GM19025 (cell line): ENCODE measurements at regions not wholly inside any gene's neighbourhood (a gene's known extent, or its start where the extent isn't known, plus 50 kb on each side); places are given as distances from the start of the nearest gene placed in this dataset.
"Not testable (repeated sequence)": the region's sequence is repeated elsewhere in the genome, so short reads cannot be mapped to it uniquely, and the experiment has no call there.

Experiments used
- ATAC-seq: cut with Tn5 transposase; IDR thresholded peaks from one replicate; pipeline ENCODE4 v1.9.1; 2021; ENCODE audit warnings: mild to moderate bottlenecking, low read depth, moderate library complexity; ENCODE audit not compliant: unreplicated experiment

DNA sequence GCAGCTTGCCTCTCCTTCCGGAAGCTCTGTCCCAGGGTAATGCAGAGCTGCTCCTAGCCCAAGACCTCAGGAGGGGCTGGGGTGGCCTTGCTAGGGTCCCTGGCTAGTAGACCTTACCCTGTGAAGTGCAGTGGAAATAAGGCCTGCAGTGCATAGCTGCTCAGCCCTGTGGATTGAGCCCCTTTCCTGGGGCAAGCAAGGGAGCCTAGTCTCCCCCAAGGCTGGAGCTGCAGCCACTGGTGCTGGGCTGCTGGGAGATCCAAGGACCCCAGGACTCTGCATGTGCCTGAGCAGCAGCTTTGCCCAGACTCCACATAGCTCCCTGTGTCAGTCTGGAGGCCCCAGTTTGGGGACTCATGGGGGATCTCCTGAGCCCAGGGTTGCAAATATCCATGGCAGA lies 57.9 kb downstream of the FANCF start:
- no peak for ATAC-seq

DNA sequence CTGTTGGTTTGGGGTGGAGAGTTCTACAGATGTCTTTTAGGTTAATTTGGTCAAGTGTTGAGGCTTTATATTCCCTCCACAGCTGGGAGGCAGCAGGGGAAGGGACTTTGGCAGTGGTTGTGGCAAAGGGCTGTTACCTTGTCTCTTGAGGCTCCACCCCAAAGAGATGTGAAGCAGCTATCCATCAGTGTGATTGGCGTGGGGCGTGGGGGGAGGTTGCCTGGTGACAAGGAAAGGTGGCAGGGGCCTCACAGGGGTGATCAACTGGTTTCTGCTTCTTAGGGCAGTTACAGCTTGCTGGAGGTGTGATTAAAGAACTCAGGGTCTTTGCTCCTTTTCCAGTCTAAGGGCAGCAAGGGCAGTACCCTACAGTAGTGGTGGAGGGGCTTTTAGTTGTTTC lies 59.3 kb downstream of the FANCF start:
- ATAC-seq: no peak

DNA sequence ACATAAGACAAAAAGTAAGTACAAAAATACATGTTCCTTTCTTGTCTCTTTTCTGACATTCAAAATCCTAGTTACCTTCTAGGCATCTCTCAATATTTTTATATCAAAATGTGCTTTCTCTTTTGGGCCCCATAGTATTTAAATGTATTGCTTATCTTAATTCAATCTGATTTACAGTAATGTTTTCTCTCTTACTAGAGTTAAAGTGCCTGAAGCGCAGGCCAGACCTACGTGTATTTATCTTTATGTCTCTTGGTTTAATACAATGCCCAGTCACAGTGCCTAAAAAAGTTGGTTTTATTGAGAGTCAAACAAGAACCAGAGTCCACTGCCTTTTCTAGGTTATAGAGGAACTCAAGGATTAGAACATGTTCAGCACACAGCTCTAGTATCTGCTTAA lies 64.3 kb downstream of the FANCF start:
- ATAC-seq: no peak

DNA sequence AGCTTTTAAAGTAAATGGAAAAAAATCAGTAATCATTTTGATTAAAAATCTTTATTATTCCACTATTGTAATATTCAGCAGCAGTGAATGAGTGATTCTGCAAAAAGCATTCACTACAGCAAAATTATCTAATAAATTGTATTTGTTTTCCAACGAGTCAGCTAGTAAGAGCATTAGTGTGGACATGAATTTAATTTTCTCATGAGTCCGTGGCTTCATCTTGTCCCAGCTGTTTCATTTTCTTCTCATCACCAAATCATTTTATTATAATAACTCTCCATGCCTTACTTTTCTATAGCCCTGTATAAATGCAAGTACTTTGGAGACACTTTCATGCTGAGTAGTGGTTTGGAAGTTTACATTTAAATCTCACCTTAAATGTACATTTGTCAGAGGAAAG lies 66.2 kb downstream of the FANCF start:
- ATAC-seq: no peak

DNA sequence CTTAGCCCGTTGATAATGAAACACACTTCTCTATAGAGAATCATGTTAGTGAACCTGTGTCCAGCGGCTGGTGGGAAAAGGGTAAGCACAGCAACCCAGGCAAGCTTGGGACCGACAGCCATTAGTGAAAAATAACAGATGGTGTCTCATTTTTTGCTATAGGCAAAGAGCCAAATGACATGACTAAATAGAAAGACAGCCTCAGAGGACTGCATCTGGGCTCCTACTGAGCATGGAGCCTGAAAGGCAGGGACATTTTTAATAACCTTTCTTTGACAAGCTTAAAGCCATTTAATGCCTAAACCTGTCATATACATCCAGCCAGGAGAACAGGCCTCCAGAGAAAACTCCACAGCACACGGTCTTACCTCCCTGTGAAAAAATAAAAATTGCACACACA lies 67.0 kb downstream of the FANCF start:
- no peak for ATAC-seq

DNA sequence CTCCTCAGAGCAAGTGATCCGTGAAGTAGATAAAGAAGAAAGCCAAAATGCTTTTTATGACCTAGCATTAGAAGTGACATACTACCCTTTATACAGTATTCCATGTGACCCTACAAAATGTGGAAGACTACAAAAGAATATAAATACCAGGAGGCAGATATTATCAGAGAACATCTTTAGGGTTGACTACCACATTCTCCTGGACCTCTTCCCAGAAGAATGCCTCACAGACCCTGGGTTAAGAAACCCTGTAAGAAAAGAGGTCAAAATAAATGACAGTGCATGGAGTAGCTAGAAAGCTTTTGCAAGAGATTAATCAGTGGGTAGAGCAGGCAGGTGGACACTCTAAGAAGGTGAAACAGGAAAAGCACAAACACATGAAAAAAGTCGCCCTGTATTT lies 69.2 kb downstream of the FANCF start:
- no peak for ATAC-seq

DNA sequence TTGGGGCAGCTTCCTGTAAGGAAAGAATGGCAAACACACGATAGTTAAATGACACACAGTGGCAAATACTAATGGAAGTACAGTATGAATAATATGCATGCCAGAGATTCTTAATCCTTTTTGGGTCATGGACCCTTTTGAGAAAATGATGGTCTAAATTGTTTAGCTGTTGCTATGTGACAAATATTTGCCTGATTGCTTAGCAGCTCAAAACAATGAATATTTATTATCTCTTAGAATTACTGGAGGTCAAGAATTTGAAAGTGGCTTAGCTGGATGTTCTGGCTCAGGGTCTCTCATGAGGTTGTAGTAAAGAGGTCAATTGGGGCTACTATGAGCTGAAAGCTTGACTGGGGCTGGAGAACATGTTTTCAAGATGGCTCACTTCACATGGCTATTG lies 69.7 kb downstream of the FANCF start:
- no peak for ATAC-seq

DNA sequence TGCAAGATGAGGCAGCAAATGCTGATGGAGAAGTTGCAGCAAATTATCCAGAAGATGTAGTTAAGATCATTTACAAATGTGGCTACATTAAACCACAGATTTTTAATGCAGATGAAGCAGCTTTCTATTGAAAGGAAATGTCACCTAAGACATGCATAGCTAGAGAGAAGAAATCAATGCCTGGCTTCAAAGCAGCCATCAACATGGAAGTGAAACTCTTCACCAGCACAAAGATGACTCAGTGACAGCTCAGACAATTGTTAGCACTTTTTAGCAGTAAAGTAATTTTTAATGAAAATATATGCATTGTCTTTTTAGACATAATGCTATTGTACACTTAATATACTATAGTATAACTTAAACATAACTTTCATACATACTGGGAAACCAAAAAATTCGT lies 71.4 kb downstream of the FANCF start:
- peak; percentile 72 for ATAC-seq

DNA sequence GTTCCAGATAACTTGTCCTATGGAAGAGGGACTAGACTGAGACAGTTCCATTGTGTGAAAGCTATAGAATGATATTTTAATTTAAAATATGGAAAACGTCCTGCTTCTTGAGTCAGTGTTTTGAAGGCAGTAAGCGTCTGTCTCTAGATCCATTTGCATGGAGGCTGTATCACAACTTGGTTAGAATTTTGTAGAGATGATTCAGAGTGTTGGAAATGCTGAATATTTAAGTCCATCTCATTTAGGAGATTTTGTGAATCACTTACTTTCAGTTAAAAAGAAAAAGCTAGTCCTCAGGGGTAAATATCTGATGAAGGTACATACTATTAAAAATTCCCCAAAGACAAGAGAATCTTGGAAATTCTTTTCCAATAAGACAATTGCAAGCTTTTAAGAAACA lies 72.7 kb downstream of the FANCF start:
- ATAC-seq: no peak

DNA sequence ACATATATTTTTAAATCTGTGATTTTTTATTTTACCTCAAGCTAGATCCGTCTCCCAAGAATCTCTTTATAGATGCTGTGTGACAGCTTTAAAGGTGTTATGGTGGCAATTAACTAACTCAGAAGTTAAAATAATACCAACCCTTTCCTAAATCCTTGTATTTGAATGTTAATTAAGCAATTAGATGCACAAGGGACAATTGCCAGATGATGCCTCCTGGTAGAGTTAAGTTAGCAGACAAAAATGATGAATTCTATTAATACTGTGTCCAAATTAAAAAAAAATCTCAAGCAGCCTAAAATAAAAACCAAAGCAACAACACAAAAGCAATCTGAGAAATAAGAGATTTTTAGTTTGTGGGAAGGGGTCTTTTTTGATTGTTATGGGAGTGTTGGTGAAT lies 78.9 kb downstream of the FANCF start:
- no peak for ATAC-seq

DNA sequence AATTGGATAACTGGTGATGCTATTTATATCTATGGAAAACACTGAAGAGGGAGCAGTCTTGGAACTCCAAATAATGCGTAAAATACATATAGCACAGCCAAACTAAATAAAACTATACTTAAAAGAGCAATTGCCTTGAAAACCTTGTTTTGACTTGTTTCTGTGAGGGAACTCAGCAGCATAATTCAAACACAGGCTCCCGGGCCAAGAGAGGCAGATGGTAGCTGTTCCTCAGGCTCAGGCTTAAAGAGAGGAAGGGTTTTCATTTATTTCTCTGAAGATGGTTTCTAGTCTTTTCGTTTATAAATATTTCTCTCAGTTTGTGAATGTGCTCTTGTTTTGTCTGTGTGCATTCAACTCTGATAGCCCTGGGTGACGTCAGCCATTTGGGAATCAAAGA lies 82.4 kb downstream of the FANCF start:
- ATAC-seq: no peak

DNA sequence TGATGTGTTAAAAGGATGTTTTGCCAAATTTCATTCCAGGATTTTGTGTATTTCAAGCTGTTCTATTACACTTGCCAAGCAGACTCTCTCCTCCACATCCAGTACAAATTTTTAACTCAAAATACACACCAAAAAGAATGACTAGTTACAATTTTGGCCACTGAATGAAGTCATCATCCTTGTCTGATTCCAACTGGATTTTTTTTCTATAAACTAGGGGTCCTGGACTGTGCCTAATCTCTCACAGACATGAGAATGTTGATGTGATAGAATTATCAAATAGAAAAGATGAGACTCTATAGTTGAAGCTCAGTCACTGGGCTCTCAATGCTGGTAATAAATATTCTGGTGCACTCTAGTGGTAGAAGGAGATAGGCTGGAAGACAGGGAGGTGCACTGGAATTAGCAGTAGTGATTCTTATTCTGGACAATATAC lies 85.8 kb downstream of the FANCF start:
- no peak for ATAC-seq

DNA sequence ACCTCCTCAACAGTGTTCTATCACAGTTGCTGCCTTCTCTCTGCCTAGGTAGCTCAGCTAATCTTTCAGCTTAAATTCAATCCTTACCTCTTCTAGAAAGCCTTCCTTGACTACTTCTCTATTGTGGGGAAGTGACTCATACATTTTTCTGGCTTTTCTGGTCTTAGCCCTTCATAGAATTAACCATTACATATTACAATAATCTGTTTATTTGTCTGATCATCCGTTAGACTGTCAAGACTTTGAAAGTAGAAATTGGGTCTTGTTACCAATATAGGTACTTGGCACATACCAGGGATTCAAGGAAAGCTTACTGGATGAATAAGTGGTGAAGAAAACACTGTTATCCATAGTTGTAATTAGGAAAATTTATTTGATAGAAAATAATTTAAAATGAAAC lies 89.6 kb downstream of the FANCF start:
- no peak for ATAC-seq

DNA sequence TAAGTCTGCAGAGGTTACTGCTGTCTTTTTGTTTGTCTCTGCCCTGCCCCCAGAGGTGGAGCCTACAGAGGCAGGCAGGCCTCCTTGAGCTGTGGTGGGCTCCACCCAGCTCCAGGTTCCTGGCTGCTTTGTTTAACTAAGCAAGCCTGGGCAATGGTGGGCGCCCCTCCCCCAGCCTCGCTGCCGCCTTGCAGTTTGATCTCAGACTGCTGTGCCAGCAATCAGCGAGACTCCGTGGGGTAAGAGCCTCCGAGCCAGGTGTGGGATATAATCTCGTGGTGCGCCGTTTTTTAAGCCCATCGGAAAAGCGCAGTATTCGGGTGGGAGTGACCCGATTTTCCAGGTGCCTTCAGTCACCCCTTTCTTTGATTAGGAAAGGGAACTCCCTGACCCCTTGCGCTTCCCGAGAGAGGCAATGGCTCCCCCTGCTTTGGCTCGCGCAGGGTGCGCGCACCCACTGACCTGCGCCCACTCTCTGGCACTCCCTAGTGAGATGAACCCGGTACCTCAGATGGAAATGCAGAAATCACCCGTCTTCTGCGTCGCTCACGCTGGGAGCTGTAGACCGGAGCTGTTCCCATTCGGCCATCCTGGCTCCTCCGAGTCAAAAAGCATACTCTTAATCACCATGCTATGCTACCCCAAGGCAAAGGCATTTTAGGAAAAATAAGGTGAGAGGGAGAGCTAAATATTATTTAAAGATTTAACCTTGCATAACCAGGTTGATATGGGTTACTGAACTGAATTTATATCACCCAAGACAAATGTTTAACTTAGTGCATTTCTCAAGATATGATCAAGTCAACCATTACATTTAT lies 96.8 kb downstream of the FANCF start:
- ATAC-seq: not testable (repeated sequence)

DNA sequence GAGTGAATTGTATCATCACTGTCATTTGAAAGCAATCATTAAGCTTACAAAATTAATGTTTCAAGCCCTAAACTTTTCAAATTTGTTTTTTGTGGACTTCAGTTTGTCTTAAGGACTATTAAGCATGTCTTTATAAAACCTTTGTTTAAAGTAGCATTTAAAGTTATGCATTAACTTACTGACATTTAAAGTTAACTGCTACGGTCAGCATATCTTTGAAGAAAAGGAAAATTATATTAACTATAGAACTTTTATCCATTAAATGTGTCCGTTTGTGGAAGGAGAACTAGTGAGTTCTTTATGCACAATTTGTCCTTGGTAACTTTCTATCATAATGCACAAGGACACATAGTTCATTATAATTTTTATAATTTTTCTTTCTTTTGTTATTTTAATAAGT lies 103.4 kb downstream of the FANCF start:
- ATAC-seq: no peak

DNA sequence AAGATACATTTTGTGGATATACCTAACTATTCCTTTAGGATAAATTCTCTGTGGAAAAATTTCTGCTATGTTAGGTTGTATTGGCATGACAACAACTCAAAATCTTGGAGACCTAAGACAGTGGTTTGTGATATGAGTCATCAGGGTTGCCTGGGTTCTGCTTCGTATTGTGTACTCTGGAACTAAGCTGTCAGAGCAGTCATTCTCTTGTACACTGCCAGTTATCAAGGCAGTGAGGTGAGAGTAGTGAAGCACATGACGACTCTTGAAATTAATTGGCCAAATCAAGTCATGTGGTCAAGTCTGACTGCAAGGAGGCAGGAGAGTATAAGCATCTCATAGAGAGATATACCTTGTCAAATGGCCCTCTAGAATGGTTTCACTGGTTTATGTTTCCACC lies 104.4 kb downstream of the FANCF start:
- no peak for ATAC-seq

DNA sequence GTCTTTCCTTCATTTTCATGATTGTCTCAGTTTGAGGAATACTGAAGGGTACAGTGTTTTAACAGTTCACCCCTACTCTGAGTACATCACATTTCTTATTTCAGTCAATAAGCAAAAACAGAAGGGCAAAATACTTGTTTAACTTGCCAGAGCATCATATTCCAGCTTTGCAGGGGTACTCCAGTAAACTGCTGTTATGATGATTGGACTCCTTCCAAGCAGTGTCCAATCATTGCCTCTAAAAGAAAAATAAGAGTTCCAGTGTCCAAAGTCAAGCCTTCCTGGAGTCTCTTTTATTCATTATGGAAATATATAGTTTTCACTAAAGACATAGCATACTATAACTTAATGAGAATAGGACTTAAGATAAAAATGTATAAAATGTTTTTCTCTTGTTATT lies 105.1 kb downstream of the FANCF start:
- no peak for ATAC-seq

DNA sequence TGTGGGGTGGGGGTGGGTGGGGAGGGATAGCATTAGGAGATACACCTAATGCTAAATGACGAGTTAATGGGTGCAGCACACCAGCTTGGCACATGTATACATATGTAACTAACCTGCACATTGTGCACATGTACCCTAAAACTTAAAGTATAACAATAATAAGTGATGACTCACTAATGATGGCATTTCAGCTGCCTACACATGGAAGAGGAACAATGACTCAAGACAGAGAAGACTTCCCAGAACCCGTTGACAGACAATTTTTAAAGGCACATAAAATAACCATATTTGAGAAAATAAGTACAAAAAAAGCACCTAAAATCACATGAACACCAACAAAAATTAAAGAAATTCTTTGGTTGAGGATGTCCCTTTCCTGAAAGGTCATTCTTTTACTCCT lies 107.3 kb downstream of the FANCF start:
- ATAC-seq: not testable (repeated sequence)

DNA sequence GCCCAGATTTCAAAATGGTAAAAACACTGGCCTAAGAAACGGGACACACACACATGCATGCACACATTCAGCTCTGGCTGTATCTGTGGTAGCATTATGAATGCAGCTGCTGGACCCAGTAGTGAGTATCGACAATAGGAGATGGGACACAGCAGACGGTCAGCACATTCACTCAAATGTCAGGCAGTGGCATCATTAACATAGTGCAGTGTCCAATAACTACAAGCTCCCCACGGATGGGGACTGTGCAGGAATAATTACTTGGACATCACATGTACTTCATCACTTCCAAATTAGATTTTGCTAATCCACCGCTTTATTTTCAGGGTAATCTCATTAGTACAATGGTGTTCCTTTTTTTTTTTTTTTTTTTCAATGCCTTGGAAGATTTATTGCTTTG lies 109.5 kb downstream of the FANCF start:
- ATAC-seq: no peak

DNA sequence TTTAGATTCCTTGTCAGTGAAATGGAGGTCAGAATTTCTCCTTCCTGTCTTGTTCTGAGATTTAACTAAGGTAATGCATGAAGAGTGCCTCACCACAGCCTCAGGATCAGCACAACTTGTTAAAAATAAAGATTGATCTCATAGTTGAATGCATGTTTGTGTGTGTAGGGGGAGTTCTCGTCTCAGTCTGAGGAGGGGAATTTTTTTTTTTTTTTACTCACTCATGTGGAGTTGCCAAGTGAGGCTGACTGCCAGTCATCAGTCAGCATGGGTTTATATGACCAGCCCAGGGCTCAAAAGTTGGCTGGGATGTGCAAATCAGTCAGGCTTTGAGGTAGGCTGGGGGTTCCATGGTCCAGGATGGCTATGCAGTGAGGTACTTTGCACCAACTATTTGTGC lies 113.2 kb downstream of the FANCF start:
- no peak for ATAC-seq

DNA sequence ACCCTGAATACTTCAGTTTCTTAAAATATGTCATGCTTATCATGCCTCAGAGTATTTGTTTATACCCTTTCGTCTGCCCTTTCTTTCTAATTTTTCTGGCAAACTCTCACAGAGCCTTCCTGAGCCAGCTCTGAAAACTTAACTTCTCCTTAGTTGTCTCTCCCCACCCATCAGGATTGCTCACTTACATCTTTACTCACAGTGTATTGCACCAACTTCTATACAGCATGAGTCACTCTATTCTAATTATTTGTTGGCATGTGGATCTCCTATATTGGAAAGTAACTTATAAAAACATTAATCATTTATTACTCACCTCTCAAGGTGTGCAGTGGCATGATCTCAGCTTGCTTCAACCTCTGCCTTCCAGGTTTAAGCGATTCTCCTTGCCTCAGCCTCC lies 114.9 kb downstream of the FANCF start:
- no peak for ATAC-seq

DNA sequence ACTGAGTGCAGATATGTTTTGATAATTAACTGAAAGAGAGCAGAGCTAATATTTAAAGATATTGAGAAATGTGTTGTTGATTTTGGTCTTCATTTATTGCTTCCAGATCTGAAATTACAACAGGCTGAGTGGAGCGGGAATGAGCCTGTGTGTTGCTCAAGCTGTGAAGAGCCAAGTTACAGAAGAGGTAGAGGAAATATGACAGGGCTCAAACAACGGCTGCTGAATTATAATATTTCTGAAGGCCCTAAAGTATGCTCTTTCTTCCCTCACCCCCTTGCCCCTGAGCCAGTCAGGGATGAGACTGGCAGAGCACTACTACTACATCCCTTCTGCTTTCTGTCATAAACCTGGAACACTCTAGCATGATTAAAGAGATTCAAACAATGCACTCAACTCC lies 115.6 kb downstream of the FANCF start:
- no peak for ATAC-seq

DNA sequence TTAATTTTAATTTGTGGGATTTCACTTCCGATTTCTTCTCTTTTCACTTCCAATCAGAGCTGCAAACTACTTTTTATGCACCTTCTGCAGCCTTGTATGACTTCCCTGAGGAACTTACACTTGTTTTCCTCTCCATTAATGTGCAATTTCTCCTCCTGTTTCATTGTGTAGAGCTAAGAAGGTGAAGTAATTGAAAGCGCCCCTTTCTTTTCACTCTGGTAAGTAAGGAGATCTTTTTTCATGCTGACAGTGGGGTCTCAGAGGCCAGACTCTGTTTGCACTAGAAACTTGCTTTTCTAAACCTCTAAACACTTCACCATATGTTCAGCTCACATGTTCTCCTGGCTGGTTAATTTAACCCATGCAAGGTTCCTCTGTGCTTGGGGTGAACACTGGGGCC lies 117.0 kb downstream of the FANCF start:
- ATAC-seq: no peak
